DOHH2 (cell line): ENCODE measurements at regions not wholly inside any gene's neighbourhood (a gene's known extent, or its start where the extent isn't known, plus 50 kb on each side); places are given as distances from the start of the nearest gene placed in this dataset.

Experiments
- CTCF ChIP-seq: fragments of 200-600 bp; sonication (generic); IDR thresholded peaks from one replicate; pipeline ENCODE4 v1.5.1; 2014; ENCODE audit warnings: antibody characterized with exemption, mild to moderate bottlenecking, low read depth, low read length; ENCODE audit not compliant: poor library complexity, severe bottlenecking
- EZH2phosphoT487 ChIP-seq: fragments of 200-600 bp; sonication (generic); IDR thresholded peaks from 2 replicates; pipeline ENCODE4 v1.6.1; 2017; ENCODE audit warnings: borderline replicate concordance, mild to moderate bottlenecking, antibody characterized with exemption, low read length, moderate library complexity, mixed read lengths

GRCh38 chr11:111059726-111060125 is 185.8 kb upstream of the POU2AF2 start:
- no peak for TF ChIP-seq CTCF
- no peak for TF ChIP-seq EZH2phosphoT487
